ENCODE measurements at regions not wholly inside any gene's neighbourhood (a gene's known extent, or its start where the extent isn't known, plus 50 kb on each side); places are given as distances from the start of the nearest gene placed in this dataset.

GRCh38 chr13:97586941-97587340 lies 153.0 kb downstream of the RAP2A start:
- Histone ChIP-seq H3K9me3 (ENCODE audit: control insufficient read depth, low read length) (no peaks in the 10 kb centered on the region), H3K9ac (ENCODE audit: low read length) (no peak overlapping the region), H3K4me1 (ENCODE audit: control insufficient read depth, insufficient read depth, low read length) (no peaks in the 10 kb centered on the region), H3K4me3 (ENCODE audit: low read length) (no peak overlapping the region), H3K36me3 (ENCODE audit: control insufficient read depth, insufficient read depth, low read length) (no peaks in the 10 kb centered on the region), H3K27me3 (ENCODE audit: control insufficient read depth, insufficient read depth, low read length) (no peaks in the 10 kb centered on the region)

- no peaks in the 10 kb centered on the region for H3K4me1 ChIP-seq (ENCODE audit: control insufficient read depth, insufficient read depth, low read length)
- no peaks in the 10 kb centered on the region for H3K9me3 ChIP-seq (ENCODE audit: control insufficient read depth, low read length)
- H3K9ac ChIP-seq (ENCODE audit: low read length) = no peak overlapping the region
- no peaks in the 10 kb centered on the region for H3K27me3 ChIP-seq (ENCODE audit: control insufficient read depth, insufficient read depth, low read length)
- H3K4me3 ChIP-seq (ENCODE audit: low read length) = no peak overlapping the region
- H3K36me3 ChIP-seq (ENCODE audit: control insufficient read depth, insufficient read depth, low read length) = no peaks in the 10 kb centered on the region
These were observed 155.0 kb downstream of the RAP2A start for GRCh38 chr13:97588993-97589392.

GRCh38 chr13:97600458-97601075 lies 166.6 kb downstream of the RAP2A start:
- no peaks in the 10 kb centered on the region for H3K27me3 ChIP-seq (ENCODE audit: control insufficient read depth, insufficient read depth, low read length)
- H3K4me3 ChIP-seq (ENCODE audit: low read length) = no peak overlapping the region
- H3K9ac ChIP-seq (ENCODE audit: low read length) = no peak overlapping the region
- H3K36me3 ChIP-seq (ENCODE audit: control insufficient read depth, insufficient read depth, low read length) = no peaks in the 10 kb centered on the region
- H3K4me1 ChIP-seq (ENCODE audit: control insufficient read depth, insufficient read depth, low read length) = no peaks in the 10 kb centered on the region
- H3K9me3 ChIP-seq (ENCODE audit: control insufficient read depth, low read length) = no peaks in the 10 kb centered on the region

- H3K9ac ChIP-seq (ENCODE audit: low read length) = no peak overlapping the region
These were observed 181.3 kb downstream of the RAP2A start for GRCh38 chr13:97615266-97615665.

GRCh38 chr13:97616385-97616784 lies 182.4 kb downstream of the RAP2A start:
- no peak overlapping the region for H3K9ac ChIP-seq (ENCODE audit: low read length)
- no peak overlapping the region for H3K4me3 ChIP-seq (ENCODE audit: low read length)
- H3K27me3 ChIP-seq (ENCODE audit: control insufficient read depth, insufficient read depth, low read length) = no peaks in the 10 kb centered on the region
- H3K36me3 ChIP-seq (ENCODE audit: control insufficient read depth, insufficient read depth, low read length) = no peaks in the 10 kb centered on the region
- H3K4me1 ChIP-seq (ENCODE audit: control insufficient read depth, insufficient read depth, low read length) = no peaks in the 10 kb centered on the region
- H3K9me3 ChIP-seq (ENCODE audit: control insufficient read depth, low read length) = no peaks in the 10 kb centered on the region

More at GRCh38 chr13:97615266-97615665, 181.3 kb downstream of the RAP2A start:
- no peaks in the 10 kb centered on the region for H3K36me3 ChIP-seq (ENCODE audit: control insufficient read depth, insufficient read depth, low read length)
- no peaks in the 10 kb centered on the region for H3K4me1 ChIP-seq (ENCODE audit: control insufficient read depth, insufficient read depth, low read length)
- no peaks in the 10 kb centered on the region for H3K9me3 ChIP-seq (ENCODE audit: control insufficient read depth, low read length)
- no peaks in the 10 kb centered on the region for H3K27me3 ChIP-seq (ENCODE audit: control insufficient read depth, insufficient read depth, low read length)
- H3K4me3 ChIP-seq (ENCODE audit: low read length) = no peak overlapping the region

- no peak overlapping the region for H3K4me3 ChIP-seq (ENCODE audit: low read length)
- H3K9me3 ChIP-seq (ENCODE audit: control insufficient read depth, low read length) = no peaks in the 10 kb centered on the region
- H3K4me1 ChIP-seq (ENCODE audit: control insufficient read depth, insufficient read depth, low read length) = no peaks in the 10 kb centered on the region
- H3K36me3 ChIP-seq (ENCODE audit: control insufficient read depth, insufficient read depth, low read length) = no peaks in the 10 kb centered on the region
- no peaks in the 10 kb centered on the region for H3K27me3 ChIP-seq (ENCODE audit: control insufficient read depth, insufficient read depth, low read length)
- no peak overlapping the region for H3K9ac ChIP-seq (ENCODE audit: low read length)
These were observed 187.1 kb downstream of the RAP2A start for GRCh38 chr13:97621025-97621424.

GRCh38 chr13:97621631-97622030 lies 187.7 kb downstream of the RAP2A start:
- Histone ChIP-seq H3K4me3 (ENCODE audit: low read length) (no peak overlapping the region), H3K27me3 (ENCODE audit: control insufficient read depth, insufficient read depth, low read length) (no peaks in the 10 kb centered on the region), H3K36me3 (ENCODE audit: control insufficient read depth, insufficient read depth, low read length) (no peaks in the 10 kb centered on the region), H3K9ac (ENCODE audit: low read length) (no peak overlapping the region), H3K9me3 (ENCODE audit: control insufficient read depth, low read length) (no peaks in the 10 kb centered on the region), H3K4me1 (ENCODE audit: control insufficient read depth, insufficient read depth, low read length) (no peaks in the 10 kb centered on the region)

- Histone ChIP-seq H3K4me1 (ENCODE audit: control insufficient read depth, insufficient read depth, low read length) (no peaks in the 10 kb centered on the region), H3K9me3 (ENCODE audit: control insufficient read depth, low read length) (no peaks in the 10 kb centered on the region), H3K36me3 (ENCODE audit: control insufficient read depth, insufficient read depth, low read length) (no peaks in the 10 kb centered on the region), H3K27me3 (ENCODE audit: control insufficient read depth, insufficient read depth, low read length) (no peaks in the 10 kb centered on the region), H3K4me3 (ENCODE audit: low read length) (no peak overlapping the region), H3K9ac (ENCODE audit: low read length) (no peak overlapping the region)
These were observed 193.6 kb downstream of the RAP2A start for GRCh38 chr13:97627566-97627965.

- no peaks in the 10 kb centered on the region for H3K36me3 ChIP-seq (ENCODE audit: control insufficient read depth, insufficient read depth, low read length)
- no peaks in the 10 kb centered on the region for H3K4me1 ChIP-seq (ENCODE audit: control insufficient read depth, insufficient read depth, low read length)
- H3K9me3 ChIP-seq (ENCODE audit: control insufficient read depth, low read length) = no peaks in the 10 kb centered on the region
- no peaks in the 10 kb centered on the region for H3K27me3 ChIP-seq (ENCODE audit: control insufficient read depth, insufficient read depth, low read length)
- H3K9ac ChIP-seq (ENCODE audit: low read length) = no peak overlapping the region
- H3K4me3 ChIP-seq (ENCODE audit: low read length) = no peak overlapping the region
These were observed 195.8 kb downstream of the RAP2A start for GRCh38 chr13:97629601-97630272.

GRCh38 chr13:97630725-97631124 lies 196.8 kb downstream of the RAP2A start:
- Histone ChIP-seq H3K9ac (ENCODE audit: low read length) (no peak overlapping the region), H3K36me3 (ENCODE audit: control insufficient read depth, insufficient read depth, low read length) (no peaks in the 10 kb centered on the region), H3K27me3 (ENCODE audit: control insufficient read depth, insufficient read depth, low read length) (no peaks in the 10 kb centered on the region), H3K4me1 (ENCODE audit: control insufficient read depth, insufficient read depth, low read length) (no peaks in the 10 kb centered on the region), H3K9me3 (ENCODE audit: control insufficient read depth, low read length) (no peaks in the 10 kb centered on the region), H3K4me3 (ENCODE audit: low read length) (no peak overlapping the region)

GRCh38 chr13:97631158-97631557 lies 197.2 kb downstream of the RAP2A start:
- Histone ChIP-seq H3K27me3 (ENCODE audit: control insufficient read depth, insufficient read depth, low read length) (no peaks in the 10 kb centered on the region), H3K4me1 (ENCODE audit: control insufficient read depth, insufficient read depth, low read length) (no peaks in the 10 kb centered on the region), H3K4me3 (ENCODE audit: low read length) (no peak overlapping the region), H3K9ac (ENCODE audit: low read length) (no peak overlapping the region), H3K36me3 (ENCODE audit: control insufficient read depth, insufficient read depth, low read length) (no peaks in the 10 kb centered on the region), H3K9me3 (ENCODE audit: control insufficient read depth, low read length) (no peaks in the 10 kb centered on the region)

GRCh38 chr13:97639236-97639635 lies 205.3 kb downstream of the RAP2A start:
- Histone ChIP-seq H3K4me1 (ENCODE audit: control insufficient read depth, insufficient read depth, low read length) (no peaks in the 10 kb centered on the region), H3K4me3 (ENCODE audit: low read length) (no peak overlapping the region), H3K36me3 (ENCODE audit: control insufficient read depth, insufficient read depth, low read length) (no peaks in the 10 kb centered on the region), H3K27me3 (ENCODE audit: control insufficient read depth, insufficient read depth, low read length) (no peaks in the 10 kb centered on the region), H3K9me3 (ENCODE audit: control insufficient read depth, low read length) (no peaks in the 10 kb centered on the region), H3K9ac (ENCODE audit: low read length) (no peak overlapping the region)

Measured in mucosa of stomach (tissue), 1 donor.